ENCODE measurements at regions not wholly inside any gene's neighbourhood (a gene's known extent, or its start where the extent isn't known, plus 50 kb on each side); places are given as distances from the start of the nearest gene placed in this dataset.
"Not testable (repeated sequence)": the region's sequence is repeated elsewhere in the genome, so short reads cannot be mapped to it uniquely, and the experiment has no call there.

DNA sequence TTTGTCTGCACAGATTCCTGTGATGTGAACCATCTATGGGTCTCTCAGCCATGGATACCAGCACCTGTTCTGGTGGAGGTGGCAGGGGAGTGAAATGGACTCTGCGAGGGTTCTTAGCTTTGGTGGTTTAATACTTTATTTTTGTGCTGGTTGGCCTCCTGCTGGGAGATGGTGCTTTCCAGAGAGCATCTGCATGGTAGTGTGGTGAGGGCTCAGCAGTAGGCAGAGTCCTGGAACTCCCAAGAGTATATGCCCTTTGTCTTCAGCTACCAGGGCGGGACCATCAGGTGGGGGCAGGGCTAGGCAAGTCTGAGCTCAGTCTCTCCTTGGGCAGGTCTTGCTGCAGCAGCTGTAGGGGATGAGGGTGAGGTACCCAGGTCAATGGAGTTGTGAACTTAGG lies 97.5 kb upstream of the TRIM2 start:
- TF ChIP-seq CTCF, EZH2phosphoT487 (IDR thresholded peaks at IDR 0.05): not testable (repeated sequence)

Data from neural progenitor cell (in vitro differentiated cells).